ENCODE measurements at regions not wholly inside any gene's neighbourhood (a gene's known extent, or its start where the extent isn't known, plus 50 kb on each side); places are given as distances from the start of the nearest gene placed in this dataset.

- no peak overlapping the region for H3K27ac Mint-ChIP-seq
- H3K27me3 Mint-ChIP-seq (ENCODE audit: low read depth): peaks cover 42% of the 10 kb centered on the region
- no peak for TF ChIP-seq CTCF (IDR thresholded peaks at IDR 0.05; ENCODE audit: unreplicated experiment in 3 of 3)
- no peaks in the 10 kb centered on the region for H3K4me1 Mint-ChIP-seq
- no peak overlapping the region for H3K4me3 Mint-ChIP-seq
- H3K36me3 Mint-ChIP-seq (ENCODE audit: low read depth): no peaks in the 10 kb centered on the region
- H3K9me3 Mint-ChIP-seq: peaks cover 5% of the 10 kb centered on the region
These were observed 151.8 kb downstream of the TBX5 start for GRCh38 chr12:114253976-114254778.

GRCh38 chr12:114248527-114248926 lies 157.4 kb downstream of the TBX5 start:
- H3K27me3 Mint-ChIP-seq (ENCODE audit: low read depth): peaks cover 39% of the 10 kb centered on the region
- no peak overlapping the region for H3K27ac Mint-ChIP-seq
- H3K4me3 Mint-ChIP-seq: no peak overlapping the region
- H3K4me1 Mint-ChIP-seq: no peaks in the 10 kb centered on the region
- H3K36me3 Mint-ChIP-seq (ENCODE audit: low read depth): no peaks in the 10 kb centered on the region
- peaks cover 2% of the 10 kb centered on the region for H3K9me3 Mint-ChIP-seq
- TF ChIP-seq CTCF (IDR thresholded peaks at IDR 0.05; ENCODE audit: unreplicated experiment in 3 of 3): no peak

GRCh38 chr12:114245555-114245954 lies 160.4 kb downstream of the TBX5 start:
- Mint-ChIP-seq H3K4me1 (peaks cover 3% of the 10 kb centered on the region), H3K27me3 (ENCODE audit: low read depth) (peaks cover 38% of the 10 kb centered on the region), H3K36me3 (ENCODE audit: low read depth) (no peaks in the 10 kb centered on the region), H3K9me3 (no peaks in the 10 kb centered on the region), H3K4me3 (no peak overlapping the region), H3K27ac (no peak overlapping the region)
- no peak for TF ChIP-seq CTCF (IDR thresholded peaks at IDR 0.05; ENCODE audit: unreplicated experiment in 3 of 3)

- no peaks in the 10 kb centered on the region for H3K9me3 Mint-ChIP-seq
- peaks cover 25% of the 10 kb centered on the region for H3K4me1 Mint-ChIP-seq
These were observed 163.9 kb downstream of the TBX5 start for GRCh38 chr12:114241973-114242434.

GRCh38 chr12:114240288-114240687 lies 165.7 kb downstream of the TBX5 start:
- TF ChIP-seq CTCF (IDR thresholded peaks at IDR 0.05; ENCODE audit: unreplicated experiment in 3 of 3): no peak
- no peak overlapping the region for H3K4me3 Mint-ChIP-seq

More at GRCh38 chr12:114241973-114242434, 163.9 kb downstream of the TBX5 start:
- H3K4me3 Mint-ChIP-seq: no peak overlapping the region
- H3K27ac Mint-ChIP-seq: no peak overlapping the region
- H3K36me3 Mint-ChIP-seq (ENCODE audit: low read depth): no peaks in the 10 kb centered on the region
- TF ChIP-seq CTCF (IDR thresholded peaks at IDR 0.05; ENCODE audit: unreplicated experiment in 3 of 3): no peak
- H3K27me3 Mint-ChIP-seq (ENCODE audit: low read depth): peaks cover 47% of the 10 kb centered on the region

GRCh38 chr12:114238808-114239207 lies 167.1 kb downstream of the TBX5 start:
- H3K4me1 Mint-ChIP-seq: peaks cover 25% of the 10 kb centered on the region
- no peak overlapping the region for H3K4me3 Mint-ChIP-seq
- no peaks in the 10 kb centered on the region for H3K36me3 Mint-ChIP-seq (ENCODE audit: low read depth)
- H3K27ac Mint-ChIP-seq: peak overlapping the region in 1 of 3 experiments; percentile 40
- peaks cover 28% of the 10 kb centered on the region for H3K27me3 Mint-ChIP-seq (ENCODE audit: low read depth)
- H3K9me3 Mint-ChIP-seq: no peaks in the 10 kb centered on the region
- no peak for TF ChIP-seq CTCF (IDR thresholded peaks at IDR 0.05; ENCODE audit: unreplicated experiment in 3 of 3)

More at GRCh38 chr12:114240288-114240687, 165.7 kb downstream of the TBX5 start:
- Mint-ChIP-seq H3K9me3 (no peaks in the 10 kb centered on the region), H3K36me3 (ENCODE audit: low read depth) (no peaks in the 10 kb centered on the region), H3K27me3 (ENCODE audit: low read depth) (peaks cover 39% of the 10 kb centered on the region), H3K4me1 (peaks cover 25% of the 10 kb centered on the region), H3K27ac (no peak overlapping the region)

Measured in nephron (organoid).